ENCODE measurements at regions not wholly inside any gene's neighbourhood (a gene's known extent, or its start where the extent isn't known, plus 50 kb on each side); places are given as distances from the start of the nearest gene placed in this dataset.
"Not testable (repeated sequence)": the region's sequence is repeated elsewhere in the genome, so short reads cannot be mapped to it uniquely, and the experiment has no call there.

DNA sequence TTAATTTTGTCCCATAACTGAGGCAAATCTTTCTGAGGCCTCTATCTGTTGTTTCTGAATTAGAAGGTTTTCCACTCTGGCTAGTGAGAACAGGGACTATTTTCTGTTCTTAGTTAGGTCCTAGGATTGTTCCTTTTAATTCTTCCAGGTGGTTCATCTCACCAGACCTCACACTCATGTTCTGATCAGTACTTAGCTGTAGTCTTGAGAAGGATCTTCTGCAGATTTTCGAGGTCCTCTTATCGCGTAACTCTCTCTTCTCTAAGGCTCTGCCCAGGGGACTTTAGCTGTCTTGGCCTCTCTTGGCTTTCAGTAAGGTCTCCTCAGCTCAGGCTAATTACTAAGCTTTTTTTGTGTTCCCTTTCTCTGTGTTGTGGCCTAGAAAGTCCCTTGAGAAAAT, 201.1 kb downstream of the ETNK1 start:
- Mint-ChIP-seq H3K27me3 (peaks cover 3 to 5% of the 10 kb centered on the region in 2 donors), H3K4me3 (no peak overlapping the region), H3K36me3 (no peaks in the 10 kb centered on the region), H3K4me1 (no peaks in the 10 kb centered on the region), H3K9me3 (peaks cover 2 to 15% (median 4%) of the 10 kb centered on the region in 3 donors), H3K27ac (no peak overlapping the region)
- ATAC-seq (replicated peaks in 1 of 4) (no peak), DNase-seq (no peak)
- no CpG with 5 or more reads among the region's 3 CpGs for WGBS (ENCODE audit: insufficient coverage)
- peaks cover 0 to 4% of the 10 kb centered on the region in 2 experiments for H3K27me3 ChIP-seq (replicated peaks in 1 of 2; ENCODE audit: control insufficient read depth in 2 of 2, extremely low read depth in 1 of 2, insufficient read depth in 2 of 2, low read length in 1 of 2)
- no peak overlapping the region for H3K4me3 ChIP-seq (ENCODE audit: control insufficient read depth in 1 of 2, extremely low read depth in 1 of 2, low read length in 1 of 2)
- no peak overlapping the region for H3K27ac ChIP-seq (ENCODE audit: low read length)
- CTCF ChIA-PET = no interaction called here
- H3K9me3 ChIP-seq = no peaks in the 10 kb centered on the region
- H3K4me1 ChIP-seq (ENCODE audit: control insufficient read depth in 1 of 2, extremely low read depth in 1 of 2, insufficient read depth in 2 of 2, low read length in 2 of 2) = no peaks in the 10 kb centered on the region
- H3K36me3 ChIP-seq (ENCODE audit: control insufficient read depth in 2 of 2, extremely low read depth in 1 of 2, insufficient read depth in 1 of 2, low read length in 1 of 2) = no peaks in the 10 kb centered on the region
- POLR2A ChIA-PET = no interaction called here

DNA sequence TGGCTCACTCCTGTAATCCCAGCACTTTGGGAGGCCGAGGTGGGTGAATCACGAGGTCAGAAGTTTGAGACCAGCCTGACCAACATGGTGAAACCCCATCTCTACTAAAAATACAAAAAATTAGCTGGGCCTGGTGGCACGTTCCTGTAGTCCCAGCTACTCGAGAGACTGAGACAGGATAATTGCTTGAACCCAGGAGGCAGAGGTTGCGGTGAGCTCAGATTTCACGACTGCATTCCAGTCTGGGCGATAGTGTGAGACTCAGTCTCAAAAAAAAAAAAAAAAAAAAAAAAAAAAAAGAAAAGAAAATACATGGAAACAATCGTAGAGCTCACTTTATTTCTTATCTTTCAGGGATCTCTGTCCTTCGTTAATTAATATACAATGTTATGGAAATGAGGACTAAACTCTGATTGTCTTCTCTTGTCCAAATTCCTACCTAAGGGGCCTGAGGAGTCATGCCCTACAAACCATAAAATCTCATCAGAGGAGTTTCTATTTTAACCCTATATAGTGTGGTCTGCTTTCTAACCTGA, 201.5 kb downstream of the ETNK1 start:
- H3K4me1 ChIP-seq (ENCODE audit: control insufficient read depth in 1 of 2, extremely low read depth in 1 of 2, insufficient read depth in 2 of 2, low read length in 2 of 2); H3K36me3 ChIP-seq (ENCODE audit: control insufficient read depth in 2 of 2, extremely low read depth in 1 of 2, insufficient read depth in 1 of 2, low read length in 1 of 2); H3K9me3 ChIP-seq; H3K27me3 ChIP-seq (replicated peaks in 1 of 2; ENCODE audit: control insufficient read depth in 2 of 2, extremely low read depth in 1 of 2, insufficient read depth in 2 of 2, low read length in 1 of 2); H3K36me3 Mint-ChIP-seq; H3K4me3 Mint-ChIP-seq; H3K27ac ChIP-seq (ENCODE audit: low read length); H3K27me3 Mint-ChIP-seq; ATAC-seq (replicated peaks in 1 of 4); H3K27ac Mint-ChIP-seq; H3K4me1 Mint-ChIP-seq; DNase-seq; POLR2A ChIA-PET; H3K4me3 ChIP-seq (ENCODE audit: control insufficient read depth in 1 of 2, extremely low read depth in 1 of 2, low read length in 1 of 2): not testable (repeated sequence)
- 52% methylated on average over 2 of the region's 9 CpGs for WGBS (ENCODE audit: insufficient coverage)
- CTCF ChIA-PET = interaction anchor here in 1 of 2 donors (0.6 kb wide), 1 partner anchor 169 kb away, joined by 4 read pairs; no protein-coding TSS in a partner anchor
- H3K9me3 Mint-ChIP-seq = peaks cover 2 to 14% (median 4%) of the 10 kb centered on the region in 3 donors

DNA sequence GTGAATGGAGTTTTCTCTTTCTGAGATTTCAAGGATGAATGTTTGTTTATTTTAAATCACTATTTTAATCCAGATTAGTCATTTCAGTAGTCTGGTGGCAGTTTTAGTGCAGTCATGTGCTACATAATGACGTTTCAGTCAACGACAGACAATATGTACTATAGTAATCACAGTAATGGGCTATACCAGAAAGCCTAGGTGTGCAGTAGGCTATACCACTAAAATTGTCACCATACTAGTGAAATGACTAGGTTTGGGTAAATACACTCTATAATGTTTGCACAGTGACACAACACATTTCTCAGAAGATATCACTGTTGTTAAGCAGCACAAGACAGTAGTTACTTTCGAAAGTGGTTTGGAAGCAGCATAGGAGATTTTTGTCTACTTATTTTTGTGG, 203.1 kb downstream of the ETNK1 start:
- no peak overlapping the region for H3K4me3 ChIP-seq (ENCODE audit: control insufficient read depth in 1 of 2, extremely low read depth in 1 of 2, low read length in 1 of 2)
- no peak overlapping the region for H3K27ac ChIP-seq (ENCODE audit: low read length)
- Mint-ChIP-seq H3K27me3 (peaks cover 3 to 5% of the 10 kb centered on the region in 2 donors), H3K36me3 (no peaks in the 10 kb centered on the region), H3K9me3 (peaks cover 4 to 6% (median 6%) of the 10 kb centered on the region in 3 donors), H3K4me3 (no peak overlapping the region), H3K27ac (no peak overlapping the region), H3K4me1 (no peaks in the 10 kb centered on the region)
- no peaks in the 10 kb centered on the region for H3K9me3 ChIP-seq
- WGBS (ENCODE audit: insufficient coverage) = no CpG with 5 or more reads among the region's 3 CpGs
- ChIA-PET CTCF (no interaction called here), POLR2A (no interaction called here)
- H3K27me3 ChIP-seq (replicated peaks in 1 of 2; ENCODE audit: control insufficient read depth in 2 of 2, extremely low read depth in 1 of 2, insufficient read depth in 2 of 2, low read length in 1 of 2) = peaks cover 0 to 4% of the 10 kb centered on the region in 2 experiments
- H3K4me1 ChIP-seq (ENCODE audit: control insufficient read depth in 1 of 2, extremely low read depth in 1 of 2, insufficient read depth in 2 of 2, low read length in 2 of 2) = no peaks in the 10 kb centered on the region
- DNase-seq = no peak
- no peaks in the 10 kb centered on the region for H3K36me3 ChIP-seq (ENCODE audit: control insufficient read depth in 2 of 2, extremely low read depth in 1 of 2, insufficient read depth in 1 of 2, low read length in 1 of 2)
- no peak for ATAC-seq (replicated peaks in 1 of 4)

DNA sequence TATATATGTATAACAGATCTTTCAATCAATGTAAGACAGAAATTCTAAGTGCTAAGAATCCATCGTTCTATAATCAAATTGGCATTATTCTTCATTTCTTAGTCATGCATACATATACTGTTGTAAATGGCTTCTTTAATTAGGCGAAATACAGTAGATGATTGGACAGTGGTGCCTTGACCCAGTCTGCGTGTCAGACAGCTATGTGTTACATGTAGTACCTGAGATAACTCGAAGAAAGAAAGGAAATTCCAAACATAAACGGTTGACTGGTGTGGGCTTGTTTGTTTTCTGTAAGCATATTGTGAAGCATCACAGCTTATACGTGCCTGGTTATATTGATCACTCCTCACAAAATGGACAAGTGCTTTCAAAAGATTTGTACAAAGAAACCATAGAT, 210.5 kb downstream of the ETNK1 start:
- no peaks in the 10 kb centered on the region for H3K36me3 ChIP-seq (ENCODE audit: control insufficient read depth in 2 of 2, extremely low read depth in 1 of 2, insufficient read depth in 1 of 2, low read length in 1 of 2)
- POLR2A ChIA-PET = no interaction called here
- H3K4me1 ChIP-seq (ENCODE audit: control insufficient read depth in 1 of 2, extremely low read depth in 1 of 2, insufficient read depth in 2 of 2, low read length in 2 of 2) = no peaks in the 10 kb centered on the region
- no peaks in the 10 kb centered on the region for H3K9me3 ChIP-seq
- no peaks in the 10 kb centered on the region for H3K36me3 Mint-ChIP-seq
- no peak overlapping the region for H3K27ac ChIP-seq (ENCODE audit: low read length)
- no peaks in the 10 kb centered on the region for H3K27me3 Mint-ChIP-seq
- no peak for ATAC-seq (replicated peaks in 1 of 4)
- H3K4me1 Mint-ChIP-seq = no peaks in the 10 kb centered on the region
- no peak overlapping the region for H3K27ac Mint-ChIP-seq
- CTCF ChIA-PET = no interaction called here
- no peak for DNase-seq
- no peaks in the 10 kb centered on the region for H3K27me3 ChIP-seq (replicated peaks in 1 of 2; ENCODE audit: control insufficient read depth in 2 of 2, extremely low read depth in 1 of 2, insufficient read depth in 2 of 2, low read length in 1 of 2)
- 84% methylated on average over 2 of the region's 6 CpGs for WGBS (ENCODE audit: insufficient coverage)
- peaks cover 3 to 4% (median 3%) of the 10 kb centered on the region in 3 donors for H3K9me3 Mint-ChIP-seq
- H3K4me3 Mint-ChIP-seq = no peak overlapping the region
- H3K4me3 ChIP-seq (ENCODE audit: control insufficient read depth in 1 of 2, extremely low read depth in 1 of 2, low read length in 1 of 2) = no peak overlapping the region

DNA sequence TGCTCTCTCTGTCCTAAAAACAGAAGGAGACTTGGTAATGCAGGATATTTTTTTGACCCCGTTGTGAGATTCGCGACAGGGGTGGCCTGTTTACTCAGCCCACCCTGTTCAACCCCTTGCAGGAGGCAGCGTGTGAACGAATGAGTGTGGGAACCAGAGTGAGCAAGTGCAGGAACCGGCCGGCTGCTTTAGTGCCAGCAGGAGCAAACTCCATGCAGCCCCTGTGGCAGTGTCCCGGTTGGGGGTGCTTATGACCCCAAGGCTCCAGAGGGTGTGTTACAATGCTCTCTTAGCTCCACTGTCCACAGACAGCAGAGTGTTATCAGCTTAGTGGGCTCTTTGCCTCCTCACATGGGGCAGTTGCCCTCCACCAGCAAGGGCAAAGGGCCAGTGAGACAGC, 225.2 kb downstream of the ETNK1 start:
- 96% methylated on average over 5 of the region's 8 CpGs for WGBS (ENCODE audit: insufficient coverage)
- Mint-ChIP-seq H3K4me1 (no peaks in the 10 kb centered on the region), H3K4me3 (no peak overlapping the region), H3K27ac (no peak overlapping the region), H3K27me3 (peaks cover 0 to 6% of the 10 kb centered on the region in 2 donors), H3K36me3 (no peaks in the 10 kb centered on the region), H3K9me3 (peaks cover 0 to 3% (median 0%) of the 10 kb centered on the region in 3 donors)
- DNase-seq (no peak), ATAC-seq (replicated peaks in 1 of 4) (no peak)
- Histone ChIP-seq H3K36me3 (ENCODE audit: control insufficient read depth in 2 of 2, extremely low read depth in 1 of 2, insufficient read depth in 1 of 2, low read length in 1 of 2) (no peaks in the 10 kb centered on the region), H3K4me1 (ENCODE audit: control insufficient read depth in 1 of 2, extremely low read depth in 1 of 2, insufficient read depth in 2 of 2, low read length in 2 of 2) (no peaks in the 10 kb centered on the region), H3K27me3 (replicated peaks in 1 of 2; ENCODE audit: control insufficient read depth in 2 of 2, extremely low read depth in 1 of 2, insufficient read depth in 2 of 2, low read length in 1 of 2) (no peaks in the 10 kb centered on the region), H3K9me3 (no peaks in the 10 kb centered on the region), H3K27ac (ENCODE audit: low read length) (no peak overlapping the region), H3K4me3 (ENCODE audit: control insufficient read depth in 1 of 2, extremely low read depth in 1 of 2, low read length in 1 of 2) (no peak overlapping the region)
- ChIA-PET POLR2A (no interaction called here), CTCF (no interaction called here)

DNA sequence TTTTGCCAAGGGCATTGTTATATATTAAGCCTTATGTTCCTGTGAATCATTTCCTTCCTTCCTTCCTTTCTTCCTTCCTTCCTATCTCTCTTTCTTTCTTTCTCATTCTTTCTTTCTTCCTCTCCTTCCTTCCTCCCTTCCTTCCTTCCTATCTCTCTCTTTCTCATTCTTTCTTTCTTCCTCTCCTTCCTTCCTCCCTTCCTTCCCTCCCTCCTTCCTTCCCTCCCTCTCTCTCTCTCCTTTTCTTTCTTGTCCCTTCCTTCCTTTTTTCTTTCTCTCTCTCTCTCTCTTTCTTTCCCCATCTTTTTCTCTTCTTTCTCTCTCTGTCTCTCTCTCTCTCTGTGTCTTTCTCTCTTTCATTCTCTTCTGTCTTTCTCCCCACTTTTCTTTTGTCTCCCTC, 226.6 kb downstream of the ETNK1 start:
- Histone ChIP-seq H3K36me3 (ENCODE audit: control insufficient read depth in 2 of 2, extremely low read depth in 1 of 2, insufficient read depth in 1 of 2, low read length in 1 of 2) (no peaks in the 10 kb centered on the region), H3K27me3 (replicated peaks in 1 of 2; ENCODE audit: control insufficient read depth in 2 of 2, extremely low read depth in 1 of 2, insufficient read depth in 2 of 2, low read length in 1 of 2) (no peaks in the 10 kb centered on the region), H3K9me3 (no peaks in the 10 kb centered on the region), H3K27ac (ENCODE audit: low read length) (no peak overlapping the region), H3K4me3 (ENCODE audit: control insufficient read depth in 1 of 2, extremely low read depth in 1 of 2, low read length in 1 of 2) (no peak overlapping the region), H3K4me1 (ENCODE audit: control insufficient read depth in 1 of 2, extremely low read depth in 1 of 2, insufficient read depth in 2 of 2, low read length in 2 of 2) (no peaks in the 10 kb centered on the region)
- no peaks in the 10 kb centered on the region for H3K36me3 Mint-ChIP-seq
- H3K27me3 Mint-ChIP-seq = peaks cover 0 to 6% of the 10 kb centered on the region in 2 donors
- H3K27ac Mint-ChIP-seq = no peak overlapping the region
- no peaks in the 10 kb centered on the region for H3K4me1 Mint-ChIP-seq
- H3K9me3 Mint-ChIP-seq = no peaks in the 10 kb centered on the region
- CTCF ChIA-PET = no interaction called here
- no peak for DNase-seq
- H3K4me3 Mint-ChIP-seq = no peak overlapping the region
- no peak for ATAC-seq (replicated peaks in 1 of 4)
- POLR2A ChIA-PET = no interaction called here

DNA sequence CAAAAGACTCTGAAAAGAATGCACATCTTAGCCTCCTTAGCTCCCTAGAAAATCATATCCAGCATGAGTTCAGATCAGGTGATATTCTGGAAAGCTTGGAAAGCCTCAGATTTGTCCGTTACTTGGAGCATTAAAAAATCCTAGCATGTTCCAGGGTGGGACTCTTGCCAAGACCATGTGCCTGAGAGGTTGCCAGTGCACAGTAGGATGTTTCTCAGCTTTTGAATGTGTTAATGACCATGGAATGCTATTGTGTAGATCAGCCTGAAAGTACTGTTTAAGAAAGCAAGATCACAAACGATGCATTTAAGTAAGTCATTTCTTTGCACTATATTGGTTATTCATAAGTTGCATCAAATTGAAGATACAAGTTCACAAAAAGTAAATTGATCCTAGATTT, 230.5 kb downstream of the ETNK1 start:
- no peak overlapping the region for H3K4me3 Mint-ChIP-seq
- H3K4me3 ChIP-seq (ENCODE audit: control insufficient read depth in 1 of 2, extremely low read depth in 1 of 2, low read length in 1 of 2) = no peak overlapping the region
- no peaks in the 10 kb centered on the region for H3K4me1 ChIP-seq (ENCODE audit: control insufficient read depth in 1 of 2, extremely low read depth in 1 of 2, insufficient read depth in 2 of 2, low read length in 2 of 2)
- H3K9me3 ChIP-seq = no peaks in the 10 kb centered on the region
- H3K27ac ChIP-seq (ENCODE audit: low read length) = no peak overlapping the region
- CTCF ChIA-PET = no interaction called here
- 67% methylated on average over 1 of the region's 2 CpGs for WGBS (ENCODE audit: insufficient coverage)
- POLR2A ChIA-PET = no interaction called here
- no peak overlapping the region for H3K27ac Mint-ChIP-seq
- no peak for ATAC-seq (replicated peaks in 1 of 4)
- no peak for DNase-seq
- no peaks in the 10 kb centered on the region for H3K9me3 Mint-ChIP-seq
- H3K4me1 Mint-ChIP-seq = no peaks in the 10 kb centered on the region
- H3K36me3 ChIP-seq (ENCODE audit: control insufficient read depth in 2 of 2, extremely low read depth in 1 of 2, insufficient read depth in 1 of 2, low read length in 1 of 2) = no peaks in the 10 kb centered on the region
- no peaks in the 10 kb centered on the region for H3K27me3 ChIP-seq (replicated peaks in 1 of 2; ENCODE audit: control insufficient read depth in 2 of 2, extremely low read depth in 1 of 2, insufficient read depth in 2 of 2, low read length in 1 of 2)
- H3K36me3 Mint-ChIP-seq = no peaks in the 10 kb centered on the region
- H3K27me3 Mint-ChIP-seq = peaks cover 6 to 14% of the 10 kb centered on the region in 2 donors

Measured in T-cell (primary cell).